Activated T-helper 1 cell treated with anti-CD3 and anti-CD28 coated beads, Interleukin-2, amount 50 U/mL, for 16 hours (primary cell): ENCODE measurements at regions not wholly inside any gene's neighbourhood (a gene's known extent, or its start where the extent isn't known, plus 50 kb on each side); places are given as distances from the start of the nearest gene placed in this dataset.
"Not testable (repeated sequence)": the region's sequence is repeated elsewhere in the genome, so short reads cannot be mapped to it uniquely, and the experiment has no call there.

Experiments used
- DNase-seq, 2 donors: peaks; one replicate each; pipeline ENCODE4 v3.0.0-alpha.2; 2020; ENCODE audit warnings: low read depth in 1 of 2, low spot score in 1 of 2

DNA sequence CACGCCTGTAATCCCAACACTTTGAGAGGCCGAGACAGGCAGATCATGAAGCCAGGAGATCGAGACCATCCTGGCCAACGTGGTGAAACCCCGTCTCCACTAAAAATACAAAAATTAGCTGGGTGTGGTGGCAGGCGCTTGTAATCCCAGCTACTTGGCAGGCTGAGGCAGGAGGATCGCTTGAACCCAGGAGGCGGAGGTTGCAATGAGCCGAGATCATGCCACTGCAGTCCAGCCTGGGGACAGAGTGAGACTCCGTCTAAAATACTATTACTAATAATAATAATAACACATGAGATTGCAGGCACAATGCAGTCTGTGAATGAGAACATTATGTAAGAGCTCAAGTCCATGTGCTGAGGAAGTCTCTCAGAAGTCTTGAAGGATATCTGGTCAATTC is 1684.4 kb downstream of the SPATA31A7 start:
- DNase-seq, result not testable (repeated sequence)

- DNase-seq, result not testable (repeated sequence)
Observed at GRCh38 chr9:62874745-62875599, 1685.1 kb downstream of the SPATA31A7 start.

GRCh38 chr9:62877552-62877951 is 1687.7 kb downstream of the SPATA31A7 start:
- DNase-seq, result not testable (repeated sequence)

GRCh38 chr9:62877987-62878386 is 1688.2 kb downstream of the SPATA31A7 start:
- not testable (repeated sequence) for DNase-seq

GRCh38 chr9:62880453-62880852 is 1690.6 kb downstream of the SPATA31A7 start:
- DNase-seq, result not testable (repeated sequence)

GRCh38 chr9:62880971-62881370 is 1691.1 kb downstream of the SPATA31A7 start:
- not testable (repeated sequence) for DNase-seq

DNA sequence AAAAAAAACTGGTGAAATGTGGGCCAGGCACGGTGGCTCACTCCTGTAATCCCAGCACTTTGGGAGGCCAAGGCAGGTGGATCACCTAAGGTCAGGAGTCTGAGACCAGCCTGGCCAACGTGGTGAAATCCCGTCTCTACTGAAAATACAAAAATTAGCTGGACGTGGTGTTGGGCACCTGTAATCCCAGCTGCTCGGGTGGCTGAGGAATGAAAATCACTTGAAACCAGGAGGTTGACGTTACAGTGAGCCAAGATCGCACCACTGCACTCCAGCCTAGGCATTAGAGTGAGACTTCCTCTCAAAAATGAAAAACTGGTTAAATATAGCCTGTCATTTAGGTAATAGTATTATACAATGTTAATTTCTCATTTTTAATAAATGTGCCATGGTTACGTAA is 1692.0 kb downstream of the SPATA31A7 start:
- DNase-seq, result not testable (repeated sequence)

- DNase-seq, result not testable (repeated sequence)
Observed at GRCh38 chr9:62882717-62883116, 1692.9 kb downstream of the SPATA31A7 start.

DNA sequence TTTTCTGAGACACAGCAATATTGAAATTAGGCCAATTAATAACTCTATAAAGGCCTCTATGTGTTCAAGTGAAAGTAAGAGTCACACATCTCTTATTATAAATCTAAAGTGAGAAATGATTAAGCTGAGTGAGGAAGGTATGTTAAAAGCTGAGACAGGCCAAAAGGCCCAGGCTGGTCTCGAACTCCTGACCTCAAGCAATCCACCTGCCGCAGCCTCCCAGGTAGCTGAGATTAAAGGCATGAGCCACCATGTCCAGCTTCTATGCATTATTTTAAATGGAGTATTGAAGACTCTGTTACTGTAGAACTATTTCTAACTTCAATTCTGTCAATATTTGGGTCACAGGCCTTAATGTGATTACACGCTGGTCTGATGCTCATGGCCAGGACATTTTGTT is 1706.9 kb downstream of the SPATA31A7 start:
- not testable (repeated sequence) for DNase-seq

GRCh38 chr9:62897411-62898225 is 1707.8 kb downstream of the SPATA31A7 start:
- peak; percentile 17 to 48 for DNase-seq

- not testable (repeated sequence) for DNase-seq
Observed at GRCh38 chr9:62899666-62900065, 1709.8 kb downstream of the SPATA31A7 start.

GRCh38 chr9:62904061-62904460 is 1714.2 kb downstream of the SPATA31A7 start:
- DNase-seq, result not testable (repeated sequence)

DNA sequence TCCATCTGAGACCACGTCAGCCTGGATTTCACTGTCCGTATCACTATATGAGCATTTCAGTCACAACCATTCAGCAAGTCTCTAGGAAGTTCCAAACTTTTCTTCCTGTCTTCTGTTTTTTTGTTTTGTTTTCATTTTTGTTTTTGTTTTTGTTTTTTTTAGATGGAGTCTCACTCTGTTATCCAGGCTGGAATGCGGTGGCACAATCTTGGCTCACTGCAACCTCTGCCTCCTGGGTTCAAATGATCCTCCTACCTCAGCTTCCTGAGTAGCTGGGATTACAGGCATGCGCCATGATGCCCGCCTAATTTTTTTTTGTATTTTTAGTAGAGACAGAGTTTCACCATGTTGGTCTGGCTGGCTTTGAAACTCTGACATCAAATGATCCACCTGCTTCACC is 1715.9 kb downstream of the SPATA31A7 start:
- DNase-seq, result not testable (repeated sequence)

DNA sequence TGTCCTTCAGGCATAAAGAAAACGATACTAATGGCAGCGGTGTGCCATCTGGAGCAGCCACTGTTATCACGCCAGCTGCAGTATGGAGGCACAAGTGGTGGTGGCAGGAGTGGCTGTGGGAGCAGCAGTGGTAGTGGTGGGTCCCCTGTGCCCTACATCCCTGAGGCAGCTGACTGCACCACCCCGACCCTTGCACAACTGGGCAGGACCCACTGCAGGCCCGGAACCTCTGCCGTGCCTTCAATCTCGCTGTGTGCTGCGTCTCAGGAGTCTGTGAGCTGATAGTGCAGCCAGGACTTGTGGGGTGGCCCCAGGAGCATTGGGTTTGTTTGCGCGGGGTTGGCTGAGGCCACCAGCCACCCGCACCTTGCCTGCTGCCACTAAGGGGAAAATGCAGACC is 1718.0 kb downstream of the SPATA31A7 start:
- DNase-seq, result not testable (repeated sequence)

- DNase-seq, result not testable (repeated sequence)
Observed at GRCh38 chr9:62908271-62908670, 1718.4 kb downstream of the SPATA31A7 start.

DNA sequence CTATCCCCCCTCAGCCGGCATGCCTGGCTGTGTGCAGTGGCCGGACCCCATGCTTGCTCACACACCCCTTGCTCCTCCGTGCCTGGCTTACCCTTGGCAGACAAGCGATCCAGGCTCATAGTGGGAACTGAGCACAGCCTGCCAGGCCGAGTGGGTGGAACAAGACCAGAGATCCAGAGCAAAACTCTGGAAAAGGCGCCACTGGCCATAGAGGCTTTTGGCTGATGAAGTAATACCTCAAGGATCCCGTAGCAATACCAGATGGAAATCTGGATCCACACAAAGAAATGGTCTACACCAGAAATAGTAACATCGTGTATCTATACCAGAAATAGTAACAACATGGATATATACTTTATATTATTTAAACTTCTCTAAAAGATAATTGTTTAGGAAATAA is 1719.6 kb downstream of the SPATA31A7 start:
- DNase-seq, result not testable (repeated sequence)

- not testable (repeated sequence) for DNase-seq
Observed at GRCh38 chr9:62912278-62912677, 1722.4 kb downstream of the SPATA31A7 start.

DNA sequence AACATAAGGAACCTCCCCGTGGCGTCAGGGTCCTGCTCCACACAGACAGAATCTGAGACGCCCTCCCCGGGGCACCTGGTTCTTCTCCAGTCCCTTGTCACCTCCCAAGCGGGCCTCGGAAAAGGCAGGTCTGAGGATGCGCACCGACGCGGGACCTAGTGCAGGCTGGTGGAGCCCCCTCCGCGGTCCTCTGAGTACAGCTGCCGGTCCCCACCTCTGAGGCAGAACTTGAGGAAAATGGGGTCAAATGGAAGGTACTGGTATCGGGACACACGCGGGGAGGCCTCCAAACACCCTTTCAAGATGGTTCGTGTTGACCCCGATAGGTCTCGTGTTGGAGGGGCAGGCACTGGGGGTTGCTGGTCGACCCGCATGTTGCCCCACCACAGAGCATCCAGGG is 1725.3 kb downstream of the SPATA31A7 start:
- DNase-seq, result not testable (repeated sequence)

- not testable (repeated sequence) for DNase-seq
Observed at GRCh38 chr9:62915661-62916060, 1725.8 kb downstream of the SPATA31A7 start.

DNA sequence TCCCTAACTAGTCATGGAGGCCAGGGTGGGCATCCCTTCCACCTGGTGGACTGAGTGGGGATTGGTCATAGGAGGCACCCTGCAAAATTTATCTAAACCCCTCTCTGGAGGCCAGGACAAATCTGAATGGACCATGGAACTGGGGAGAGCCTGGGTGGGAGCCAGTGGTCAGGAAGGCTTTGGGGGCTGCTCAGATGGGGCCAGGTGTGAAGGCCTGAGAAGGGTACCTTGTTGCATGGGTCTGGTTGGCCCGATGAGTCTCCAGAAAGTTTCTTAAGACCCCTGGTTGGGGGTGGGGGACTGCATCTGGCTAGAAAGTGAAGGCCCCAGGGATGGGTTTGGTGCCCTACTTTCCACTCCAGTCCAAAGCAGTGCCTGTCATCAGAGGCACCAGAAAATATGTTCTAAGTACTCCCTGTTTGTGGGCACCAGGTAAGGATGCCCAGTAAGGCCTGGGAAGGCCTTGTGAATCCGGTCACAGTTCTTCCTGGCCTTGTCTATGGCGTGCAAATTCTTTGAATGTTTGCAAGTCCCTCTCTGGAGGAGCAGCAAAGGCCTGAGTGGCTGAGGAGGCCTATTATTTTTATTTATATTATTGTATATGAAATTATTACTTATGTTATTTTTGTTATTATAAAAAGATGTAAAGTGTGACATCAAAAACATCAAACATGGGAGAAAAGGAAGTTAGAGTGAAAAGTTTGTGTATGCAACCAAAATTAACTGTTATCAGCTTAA is 1729.0 kb downstream of the SPATA31A7 start:
- not testable (repeated sequence) for DNase-seq

DNA sequence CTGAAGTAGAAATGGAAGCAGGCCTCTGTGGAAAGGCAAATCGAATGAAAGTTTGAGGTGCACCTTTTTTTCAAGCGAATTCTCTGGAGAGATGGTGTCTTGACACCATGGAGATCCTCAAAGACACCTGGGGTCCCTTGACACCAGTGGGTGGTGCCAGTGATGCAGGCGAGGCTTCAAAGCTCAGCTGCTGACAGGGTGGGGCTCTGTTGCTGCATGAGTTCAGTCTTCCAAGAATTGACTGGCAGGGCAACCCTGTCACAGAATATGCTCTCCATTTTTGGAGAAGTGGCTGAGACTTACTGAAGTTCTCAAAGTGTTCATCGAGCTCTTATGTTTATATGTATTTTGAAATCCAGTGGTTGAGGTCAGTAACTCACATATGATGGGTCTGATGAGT is 1741.6 kb downstream of the SPATA31A7 start:
- DNase-seq, result not testable (repeated sequence)
